Calu3 (cell line): ENCODE measurements at regions not wholly inside any gene's neighbourhood (a gene's known extent, or its start where the extent isn't known, plus 50 kb on each side); places are given as distances from the start of the nearest gene placed in this dataset.

ENCODE experiments used
- BruUV-seq: library from RNA; stranded (reverse); fragments of 400-500 nt; replicated peaks from 2 replicates; lab custom pipeline; 2021; lab: Mats Ljungman, UMichigan
- CTCF ChIA-PET: fragments of 300-600 bp; sonication (Branson Sonifier 250); formaldehyde crosslinking; loops from one replicate; lab custom pipeline; 2022; ENCODE audit warnings: antibody characterized with exemption; lab: Charles Lee
- DNase-seq: peaks from one replicate; pipeline ENCODE4 v3.0.0; 2022
- H3K27ac Mint-ChIP-seq: one replicate; pipeline ENCODE4 v1.8.0; 2022; ENCODE audit warnings: mixed read lengths; ENCODE audit not compliant: unreplicated experiment
- H3K27me3 Mint-ChIP-seq: one replicate; pipeline ENCODE4 v1.8.0; 2022; ENCODE audit warnings: mixed read lengths; ENCODE audit not compliant: unreplicated experiment
- H3K36me3 Mint-ChIP-seq: one replicate; pipeline ENCODE4 v1.8.0; 2022; ENCODE audit warnings: mild to moderate bottlenecking, moderate library complexity, mixed read lengths; ENCODE audit not compliant: insufficient read depth, unreplicated experiment
- H3K4me1 Mint-ChIP-seq: one replicate; pipeline ENCODE4 v1.8.0; 2022; ENCODE audit warnings: mild to moderate bottlenecking, low read depth, mixed read lengths; ENCODE audit not compliant: unreplicated experiment
- H3K4me3 Mint-ChIP-seq: one replicate; pipeline ENCODE4 v1.8.0; 2022; ENCODE audit warnings: mild to moderate bottlenecking, low read depth, moderate library complexity, mixed read lengths; ENCODE audit not compliant: unreplicated experiment
- H3K9me3 Mint-ChIP-seq: one replicate; pipeline ENCODE4 v1.8.0; 2022; ENCODE audit warnings: low read depth, mixed read lengths; ENCODE audit not compliant: unreplicated experiment
- intact Hi-C: fragments of 100-400 bp; cut with micrococcal nuclease; formaldehyde crosslinking; loops from one replicate; pipeline ENCODE4 v1.10.0; 2022; ENCODE audit not compliant: unreplicated experiment
- TF ChIP-seq, protein P1 (sequence below): fragments of 200-600 bp; IDR thresholded peaks from one replicate; pipeline ENCODE4 v1.8.0; 2022; ENCODE audit warnings: antibody characterized with exemption; ENCODE audit not compliant: unreplicated experiment

DNA sequence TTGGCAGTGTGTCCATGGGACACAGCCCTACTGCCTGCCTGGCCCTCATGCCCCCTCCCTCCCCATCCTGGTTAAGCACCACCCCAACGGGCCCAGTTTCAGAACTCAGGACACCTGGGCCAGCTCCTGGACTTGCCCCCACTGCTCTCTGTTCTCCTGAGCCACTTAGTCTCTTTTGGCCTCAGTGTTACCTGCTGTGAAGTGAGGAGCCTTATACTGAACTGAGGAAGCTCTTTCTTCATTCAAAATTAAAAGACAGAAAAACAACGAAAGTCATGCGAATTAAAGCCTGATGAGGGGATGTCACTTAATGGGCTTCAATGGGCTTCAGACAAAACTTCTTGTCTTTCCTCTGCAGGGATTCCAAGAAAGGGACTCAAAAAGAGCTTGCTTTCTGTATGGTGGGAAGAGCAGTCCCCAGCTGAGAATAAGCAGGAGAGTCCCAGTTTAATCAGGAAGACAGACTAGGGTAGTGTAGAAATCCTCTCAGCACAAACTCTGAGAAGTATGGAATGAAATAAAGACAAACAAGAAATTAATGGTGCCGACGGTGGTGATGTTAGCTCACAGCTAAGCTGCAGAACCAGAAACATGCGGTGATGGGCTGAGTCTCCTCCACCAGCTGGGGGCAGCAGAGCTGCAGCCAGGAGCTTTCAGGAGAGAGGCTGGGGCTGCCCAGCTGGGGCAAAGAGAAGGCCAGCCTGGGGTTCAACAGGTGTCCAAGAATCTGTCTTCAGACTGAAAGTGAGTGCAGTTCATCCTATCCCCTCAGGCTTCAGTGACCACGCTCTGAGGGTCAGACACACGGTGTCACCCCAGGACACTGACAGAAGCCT lies 101.0 kb downstream of the GGTLC2 start:
- H3K36me3 Mint-ChIP-seq: no peaks in the 10 kb centered on the region
- intact Hi-C loops: no loop called here
- H3K27ac Mint-ChIP-seq: no peak overlapping the region
- H3K9me3 Mint-ChIP-seq: no peaks in the 10 kb centered on the region
- CTCF ChIA-PET: interaction anchor here (0.7 to 1.6 kb wide), 16 partner anchors 8 to 139 kb away, joined by 3 to 9 read pairs (median 4); no protein-coding TSS in a partner anchor
- H3K27me3 Mint-ChIP-seq: peaks cover 50% of the 10 kb centered on the region
- BruUV-seq: no TSS peak
- H3K4me1 Mint-ChIP-seq: no peaks in the 10 kb centered on the region
- TF ChIP-seq, protein P1, sequence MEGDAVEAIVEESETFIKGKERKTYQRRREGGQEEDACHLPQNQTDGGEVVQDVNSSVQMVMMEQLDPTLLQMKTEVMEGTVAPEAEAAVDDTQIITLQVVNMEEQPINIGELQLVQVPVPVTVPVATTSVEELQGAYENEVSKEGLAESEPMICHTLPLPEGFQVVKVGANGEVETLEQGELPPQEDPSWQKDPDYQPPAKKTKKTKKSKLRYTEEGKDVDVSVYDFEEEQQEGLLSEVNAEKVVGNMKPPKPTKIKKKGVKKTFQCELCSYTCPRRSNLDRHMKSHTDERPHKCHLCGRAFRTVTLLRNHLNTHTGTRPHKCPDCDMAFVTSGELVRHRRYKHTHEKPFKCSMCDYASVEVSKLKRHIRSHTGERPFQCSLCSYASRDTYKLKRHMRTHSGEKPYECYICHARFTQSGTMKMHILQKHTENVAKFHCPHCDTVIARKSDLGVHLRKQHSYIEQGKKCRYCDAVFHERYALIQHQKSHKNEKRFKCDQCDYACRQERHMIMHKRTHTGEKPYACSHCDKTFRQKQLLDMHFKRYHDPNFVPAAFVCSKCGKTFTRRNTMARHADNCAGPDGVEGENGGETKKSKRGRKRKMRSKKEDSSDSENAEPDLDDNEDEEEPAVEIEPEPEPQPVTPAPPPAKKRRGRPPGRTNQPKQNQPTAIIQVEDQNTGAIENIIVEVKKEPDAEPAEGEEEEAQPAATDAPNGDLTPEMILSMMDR: peak; percentile 75
- DNase-seq: peak; percentile 68
- no peak overlapping the region for H3K4me3 Mint-ChIP-seq

DNA sequence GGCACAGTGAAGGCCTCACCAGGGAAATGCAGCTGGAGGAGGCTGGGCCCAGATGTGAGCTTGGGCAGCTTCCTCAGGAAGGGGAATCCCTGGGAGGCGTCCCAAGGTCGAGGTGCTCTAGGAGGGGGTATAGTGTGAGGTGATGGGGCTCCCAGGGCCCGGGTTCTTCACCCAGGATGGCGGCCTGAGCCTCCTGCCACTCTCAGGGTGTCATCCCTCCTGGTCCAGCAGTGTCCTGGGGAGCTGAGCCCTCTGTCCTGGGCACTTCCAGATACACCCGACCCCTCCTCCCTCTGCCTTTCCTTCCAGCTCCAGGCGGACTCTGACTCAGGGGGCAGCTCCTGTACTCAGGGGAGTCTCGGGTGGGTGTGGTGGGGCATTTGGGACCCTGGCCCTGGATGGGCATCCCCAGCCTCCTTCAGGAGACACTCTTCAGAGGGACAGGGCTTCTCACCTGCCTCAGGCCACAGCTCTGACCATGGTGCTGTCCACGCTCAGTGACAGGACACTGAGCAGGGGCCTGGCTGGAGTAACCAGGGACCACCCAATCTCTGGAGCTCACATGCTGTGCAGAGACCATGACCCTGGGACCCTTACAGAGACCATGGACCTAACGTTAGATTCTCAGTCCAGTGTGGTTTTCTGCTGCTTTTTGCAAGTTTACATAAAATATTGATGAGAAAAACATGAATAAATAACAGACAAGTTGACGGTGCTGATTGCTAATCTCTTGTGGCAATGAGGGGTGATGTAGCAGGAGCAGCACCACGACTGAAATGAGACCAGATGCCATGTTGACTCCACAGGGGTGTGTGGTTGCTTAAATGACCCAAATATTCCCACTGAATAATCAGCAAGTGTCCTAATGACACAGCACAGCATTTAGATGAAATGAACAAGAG lies 101.9 kb downstream of the GGTLC2 start:
- TF ChIP-seq, protein P1: no peak
- no peak for DNase-seq
- Mint-ChIP-seq H3K9me3 (no peaks in the 10 kb centered on the region), H3K27ac (no peak overlapping the region), H3K36me3 (no peaks in the 10 kb centered on the region), H3K4me1 (no peaks in the 10 kb centered on the region), H3K27me3 (peaks cover 45% of the 10 kb centered on the region), H3K4me3 (no peak overlapping the region)
- CTCF ChIA-PET: interaction anchor here (0.7 to 1.6 kb wide), 16 partner anchors 7 to 138 kb away, joined by 3 to 9 read pairs (median 4); no protein-coding TSS in a partner anchor
- intact Hi-C loops: no loop called here
- no TSS peak for BruUV-seq

DNA sequence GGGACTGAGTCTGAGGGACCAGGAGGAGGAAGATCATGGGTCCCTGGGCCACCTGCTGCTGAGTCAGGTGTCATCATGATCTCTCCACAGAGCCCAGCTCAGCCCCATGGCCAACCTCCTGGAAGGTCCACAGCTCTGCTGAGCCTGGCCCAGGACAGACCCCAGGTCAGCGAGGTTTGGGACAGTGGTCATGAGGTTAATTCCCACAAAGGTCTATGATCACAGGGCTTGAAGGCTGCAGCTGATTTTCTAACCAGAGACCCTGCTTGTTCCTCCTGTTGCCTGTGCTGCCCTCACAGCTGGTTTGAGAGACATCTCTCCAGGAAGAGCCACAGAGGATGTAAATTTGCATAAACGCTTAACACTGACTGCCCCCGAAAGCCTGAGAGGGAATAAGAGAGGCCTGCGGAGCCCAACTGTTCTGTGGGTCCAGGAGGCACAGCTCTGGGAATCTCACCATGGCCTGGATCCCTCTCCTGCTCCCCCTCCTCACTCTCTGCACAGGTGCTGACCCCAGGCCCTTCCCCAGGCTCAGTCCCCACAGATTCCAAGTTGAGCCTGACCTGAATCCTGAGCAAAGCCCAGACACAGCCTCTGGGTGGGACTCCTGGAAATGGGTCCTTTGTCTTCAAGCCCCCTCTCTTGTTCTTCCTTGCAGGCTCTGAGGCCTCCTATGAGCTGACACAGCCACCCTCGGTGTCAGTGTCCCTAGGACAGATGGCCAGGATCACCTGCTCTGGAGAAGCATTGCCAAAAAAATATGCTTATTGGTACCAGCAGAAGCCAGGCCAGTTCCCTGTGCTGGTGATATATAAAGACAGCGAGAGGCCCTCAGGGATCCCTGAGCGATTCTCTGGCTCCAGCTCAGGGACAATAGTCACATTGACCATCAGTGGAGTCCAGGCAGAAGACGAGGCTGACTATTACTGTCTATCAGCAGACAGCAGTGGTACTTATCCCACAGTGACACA lies 102.8 kb downstream of the GGTLC2 start:
- TF ChIP-seq, protein P1: no peak
- H3K27me3 Mint-ChIP-seq: peaks cover 36% of the 10 kb centered on the region
- CTCF ChIA-PET: interaction anchor here (0.6 kb wide), 1 partner anchor 424 kb away, joined by 6 read pairs; no protein-coding TSS in a partner anchor
- H3K4me3 Mint-ChIP-seq: no peak overlapping the region
- no peaks in the 10 kb centered on the region for H3K4me1 Mint-ChIP-seq
- H3K36me3 Mint-ChIP-seq: no peaks in the 10 kb centered on the region
- no peak for DNase-seq
- no peak overlapping the region for H3K27ac Mint-ChIP-seq
- no TSS peak for BruUV-seq
- intact Hi-C loops: no loop called here
- H3K9me3 Mint-ChIP-seq: no peaks in the 10 kb centered on the region
